GM19395 (cell line): ENCODE measurements at regions not wholly inside any gene's neighbourhood (a gene's known extent, or its start where the extent isn't known, plus 50 kb on each side); places are given as distances from the start of the nearest gene placed in this dataset.

Source experiments
- ATAC-seq: cut with Tn5 transposase; IDR thresholded peaks from one replicate; pipeline ENCODE4 v1.9.1; 2021; ENCODE audit warnings: mild to moderate bottlenecking, moderate library complexity; ENCODE audit not compliant: unreplicated experiment

- ATAC-seq, result peak; percentile 86
These were observed 64.2 kb downstream of the LLPH start for GRCh38 chr12:66066137-66066928.

DNA sequence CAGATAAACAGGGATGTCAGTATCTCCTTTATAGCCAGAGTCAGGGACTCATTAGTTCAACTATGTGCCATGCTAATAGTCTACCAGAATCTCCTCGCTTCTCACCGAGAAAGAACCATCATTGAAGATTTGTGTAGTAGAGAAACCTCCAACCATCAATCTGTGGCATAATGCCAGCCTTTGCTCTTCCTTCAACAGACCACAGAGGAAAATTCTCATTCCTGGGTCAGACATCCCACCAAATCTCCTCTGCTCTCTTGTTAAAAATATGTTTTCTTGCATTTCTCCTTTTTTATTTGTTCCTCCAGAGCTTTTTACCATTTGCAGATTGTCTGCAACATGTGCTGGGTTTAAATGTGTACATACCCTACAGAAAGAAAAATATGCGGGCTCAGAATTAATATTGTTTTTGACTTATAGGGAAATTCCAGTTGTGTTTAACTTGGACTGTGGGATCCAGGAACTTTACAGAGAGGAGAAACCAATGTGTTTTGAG lies 64.9 kb downstream of the LLPH start:
- ATAC-seq, result no peak

- no peak for ATAC-seq
These were observed 65.4 kb downstream of the LLPH start for GRCh38 chr12:66065150-66065549.

GRCh38 chr12:66063916-66064315 lies 66.6 kb downstream of the LLPH start:
- no peak for ATAC-seq

DNA sequence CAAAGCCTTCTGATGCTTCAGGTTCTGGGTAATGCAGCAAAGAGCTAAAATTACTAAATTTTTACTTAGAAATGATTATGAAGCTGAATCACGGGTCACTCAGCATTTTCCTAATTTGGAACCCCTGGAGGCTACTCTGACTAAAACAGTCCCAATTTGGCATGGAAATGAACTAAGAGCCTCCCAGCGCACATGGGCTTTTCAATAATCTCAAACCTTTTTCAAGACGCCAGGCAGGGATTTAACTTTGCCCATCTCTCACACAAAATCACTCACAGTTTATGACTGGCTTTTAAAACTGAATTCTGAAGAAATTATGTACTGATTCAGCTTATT lies 68.3 kb downstream of the LLPH start:
- ATAC-seq, result no peak

DNA sequence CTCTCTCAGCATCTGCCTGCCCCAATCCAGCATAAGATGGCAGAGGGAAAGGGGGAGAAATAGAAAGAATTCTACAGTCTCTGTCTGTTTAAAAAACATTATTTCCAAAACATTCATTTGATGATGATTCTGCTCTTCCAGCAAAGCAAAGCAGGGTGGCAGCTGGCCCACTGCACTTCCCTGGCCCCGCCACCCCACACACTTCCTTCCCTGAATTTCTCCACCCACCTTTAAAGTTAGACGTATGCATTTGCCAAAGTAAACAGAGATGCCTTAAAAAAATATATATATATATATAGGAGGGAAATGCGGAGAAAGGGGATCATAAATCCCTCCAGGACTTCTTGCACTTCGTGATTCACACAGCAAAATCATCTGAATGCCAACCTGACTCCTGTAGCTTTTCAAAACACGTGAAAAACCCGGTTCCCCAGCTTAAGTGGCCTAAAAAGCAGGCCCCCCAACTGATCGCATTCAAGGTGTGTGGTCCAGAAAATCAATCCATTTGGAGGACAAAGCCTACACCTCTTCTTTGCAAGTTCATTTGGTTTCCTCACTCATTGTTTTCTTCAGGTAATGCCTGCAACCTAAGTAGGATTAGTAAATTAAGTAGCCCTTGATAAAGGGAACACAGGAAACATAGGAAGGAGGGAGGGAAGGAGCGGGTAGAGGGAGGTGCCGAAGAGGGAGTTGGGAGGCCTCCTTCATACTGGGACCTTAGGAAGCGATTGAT lies 68.8 kb downstream of the LLPH start:
- ATAC-seq, result no peak

DNA sequence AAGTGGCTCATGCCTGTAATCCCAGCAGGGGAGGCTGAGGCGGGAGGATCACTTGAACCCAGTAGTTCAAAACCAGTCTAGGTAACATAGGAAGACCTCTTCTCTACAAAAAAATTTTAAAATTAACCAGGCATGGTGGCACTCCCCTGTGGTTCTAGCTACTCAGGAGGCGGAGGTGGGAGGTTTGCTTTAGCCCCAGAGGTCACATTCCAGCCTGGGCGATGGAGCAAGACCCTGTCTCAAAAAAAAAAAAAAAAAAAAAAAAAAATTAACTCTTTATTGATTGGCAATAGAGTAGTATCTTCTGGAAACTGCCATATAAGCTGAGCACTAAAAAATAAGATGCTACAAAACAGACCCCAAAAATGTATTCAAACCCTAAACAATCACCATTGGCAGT lies 69.5 kb downstream of the LLPH start:
- ATAC-seq, result no peak

DNA sequence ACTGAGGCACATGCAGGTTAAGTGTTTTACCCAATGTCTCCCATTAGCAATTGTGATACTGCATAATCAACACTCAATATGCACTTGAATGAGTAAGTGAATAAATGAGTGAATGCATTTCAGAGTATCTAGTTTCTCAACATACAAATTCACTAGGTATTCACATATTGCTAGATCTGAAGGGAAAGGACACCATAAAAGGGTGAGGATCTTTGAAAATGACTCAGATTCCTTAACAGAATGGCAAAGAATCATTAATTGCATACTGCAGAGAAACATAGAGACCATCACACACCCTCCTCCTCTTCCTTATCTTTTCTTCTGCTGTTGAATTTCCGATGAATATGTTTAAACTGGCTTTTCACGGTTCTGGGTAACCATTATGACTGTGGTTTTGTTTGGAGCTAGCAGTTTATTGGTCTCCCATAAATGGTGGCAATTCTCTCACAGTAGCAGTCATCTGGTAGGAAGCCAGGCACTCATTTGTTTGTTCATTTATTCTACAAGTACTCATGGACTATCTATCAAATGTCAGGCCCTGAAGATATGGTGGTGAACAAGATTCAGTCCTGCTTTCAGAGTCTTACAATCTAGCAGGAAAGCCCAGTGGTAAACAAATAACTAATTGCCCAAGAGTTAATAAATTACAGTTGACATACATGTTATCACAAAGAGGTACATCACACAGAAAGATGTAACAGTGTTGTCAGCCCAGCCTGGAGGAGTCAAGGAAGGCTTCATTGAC lies 70.2 kb downstream of the LLPH start:
- ATAC-seq, result no peak

GRCh38 chr12:66059666-66060065 lies 70.9 kb downstream of the LLPH start:
- no peak for ATAC-seq

DNA sequence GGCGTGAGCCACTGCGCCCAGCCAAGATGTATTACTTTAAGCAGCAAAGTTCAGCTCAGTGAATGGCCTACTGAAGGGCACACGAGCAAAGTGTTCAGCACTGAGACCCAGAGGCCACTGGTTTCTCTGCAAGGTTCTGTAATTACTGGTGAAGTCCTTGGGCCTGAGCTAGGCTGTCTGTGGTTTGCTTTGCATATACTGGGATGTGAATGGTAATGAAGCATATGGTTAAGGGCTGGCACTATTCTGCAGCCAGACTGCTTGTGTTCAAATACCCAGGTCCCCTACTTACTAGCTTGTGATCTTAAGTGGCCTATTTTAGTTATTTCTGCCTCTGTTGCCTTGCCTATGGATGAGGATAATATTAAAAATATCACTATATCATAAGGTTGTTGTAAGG lies 72.0 kb downstream of the LLPH start:
- peak; percentile 36 for ATAC-seq

DNA sequence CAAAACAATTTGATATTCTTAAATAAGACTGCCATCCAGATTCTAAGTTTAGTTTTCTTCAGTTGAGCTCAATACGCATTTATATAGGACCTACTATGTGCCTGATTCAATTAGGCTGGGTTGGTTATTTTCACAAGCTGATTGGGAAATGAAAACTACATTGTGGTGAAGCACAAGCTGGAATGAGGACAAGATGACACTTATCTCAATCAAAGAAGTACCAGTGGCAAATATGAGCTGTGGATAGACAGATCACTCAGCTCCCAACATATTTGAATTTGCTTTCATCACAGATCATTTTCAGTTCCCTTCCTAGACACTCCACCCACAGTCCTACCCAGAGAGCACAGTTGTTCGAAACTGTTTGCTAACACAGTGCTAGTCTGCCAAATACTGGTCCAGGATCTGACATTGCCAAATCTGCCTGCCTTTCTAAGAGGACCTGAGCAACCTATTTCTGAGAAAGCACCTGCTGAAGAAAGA lies 74.7 kb downstream of the LLPH start:
- peak; percentile 87 for ATAC-seq

DNA sequence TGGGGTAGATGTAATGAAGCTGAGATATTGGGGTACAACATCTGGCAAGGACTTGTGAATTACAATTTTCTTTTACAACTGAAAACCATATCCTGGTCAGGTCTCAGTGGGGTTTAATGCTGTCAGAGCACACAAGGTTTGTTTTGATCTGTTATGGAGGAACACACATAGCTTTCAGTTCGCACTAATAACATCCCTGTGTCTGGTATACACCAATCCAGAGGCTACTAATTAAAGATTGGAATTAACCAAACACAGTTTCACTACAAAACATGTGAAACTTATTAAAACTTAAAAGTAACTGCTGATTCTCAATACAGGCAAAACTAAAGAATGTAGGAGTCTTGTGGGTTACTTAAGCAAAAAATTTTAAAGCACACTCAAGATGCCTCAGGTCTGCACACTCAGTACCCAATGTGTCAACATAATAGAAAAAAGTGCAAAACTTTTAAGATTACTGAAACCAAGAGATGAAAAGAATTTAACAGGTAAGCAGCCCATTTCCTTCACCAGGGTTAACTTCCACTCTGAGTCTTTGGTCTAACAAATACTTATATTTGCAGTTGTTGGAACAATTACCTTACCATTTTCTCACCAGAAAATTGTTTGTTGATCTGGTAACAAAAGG lies 77.4 kb downstream of the LLPH start:
- no peak for ATAC-seq

DNA sequence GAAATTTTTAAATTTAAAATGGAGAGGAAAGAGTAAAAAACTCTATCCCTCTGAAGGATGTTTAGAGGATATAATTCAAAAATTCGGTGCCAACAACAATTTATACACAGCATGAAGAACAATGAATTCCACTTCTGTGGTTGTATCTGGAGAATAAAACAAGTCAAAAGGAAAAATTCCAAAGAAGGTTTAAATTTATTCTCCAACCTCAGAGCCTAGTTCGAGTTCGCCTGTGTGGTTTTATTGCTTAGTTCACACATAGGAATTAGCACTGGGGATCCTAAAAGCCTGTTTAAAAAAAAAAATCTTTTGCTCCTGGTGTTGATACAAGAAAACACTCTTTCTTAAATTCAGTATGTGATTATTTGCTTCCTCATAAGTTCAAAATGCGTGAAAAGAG lies 79.2 kb downstream of the LLPH start:
- ATAC-seq, result no peak

GRCh38 chr12:66050610-66051009 lies 79.9 kb downstream of the LLPH start:
- no peak for ATAC-seq

GRCh38 chr12:66050283-66050576 lies 80.3 kb downstream of the LLPH start:
- no peak for ATAC-seq

DNA sequence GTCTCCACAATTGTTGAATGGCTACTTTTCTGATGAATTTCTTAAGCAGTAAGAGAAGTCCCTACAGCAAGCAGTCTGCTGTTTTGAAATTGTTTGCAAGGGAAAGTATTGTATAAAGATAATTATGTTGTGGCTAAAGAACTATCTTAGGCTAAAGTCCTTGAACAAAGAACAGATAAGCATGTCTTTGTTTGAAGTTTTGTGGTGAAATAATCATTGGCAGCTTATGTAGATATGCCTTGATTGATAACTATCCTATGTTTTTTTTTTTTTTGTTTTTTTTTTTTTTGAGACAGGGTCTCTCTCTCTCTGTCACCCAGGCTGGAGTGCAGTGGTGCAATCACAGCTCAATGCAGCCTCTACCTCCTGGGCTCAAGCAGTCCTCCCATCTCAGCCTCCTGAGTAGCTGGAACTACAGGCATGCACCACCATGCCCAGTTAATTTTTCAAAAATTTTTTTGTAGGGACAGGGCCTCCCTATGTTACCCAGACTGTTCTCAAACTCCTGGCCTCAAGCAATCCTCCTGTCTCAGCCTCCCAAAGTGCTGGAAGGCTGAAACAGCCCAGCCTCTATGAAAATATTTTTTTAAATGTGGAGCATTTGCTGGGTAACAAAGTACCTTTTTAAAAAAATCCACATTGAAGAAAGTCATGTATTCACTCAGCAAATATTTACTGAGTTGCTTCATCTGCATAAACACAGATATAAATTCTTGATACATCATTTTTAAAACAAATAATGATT lies 80.8 kb downstream of the LLPH start:
- no peak for ATAC-seq

DNA sequence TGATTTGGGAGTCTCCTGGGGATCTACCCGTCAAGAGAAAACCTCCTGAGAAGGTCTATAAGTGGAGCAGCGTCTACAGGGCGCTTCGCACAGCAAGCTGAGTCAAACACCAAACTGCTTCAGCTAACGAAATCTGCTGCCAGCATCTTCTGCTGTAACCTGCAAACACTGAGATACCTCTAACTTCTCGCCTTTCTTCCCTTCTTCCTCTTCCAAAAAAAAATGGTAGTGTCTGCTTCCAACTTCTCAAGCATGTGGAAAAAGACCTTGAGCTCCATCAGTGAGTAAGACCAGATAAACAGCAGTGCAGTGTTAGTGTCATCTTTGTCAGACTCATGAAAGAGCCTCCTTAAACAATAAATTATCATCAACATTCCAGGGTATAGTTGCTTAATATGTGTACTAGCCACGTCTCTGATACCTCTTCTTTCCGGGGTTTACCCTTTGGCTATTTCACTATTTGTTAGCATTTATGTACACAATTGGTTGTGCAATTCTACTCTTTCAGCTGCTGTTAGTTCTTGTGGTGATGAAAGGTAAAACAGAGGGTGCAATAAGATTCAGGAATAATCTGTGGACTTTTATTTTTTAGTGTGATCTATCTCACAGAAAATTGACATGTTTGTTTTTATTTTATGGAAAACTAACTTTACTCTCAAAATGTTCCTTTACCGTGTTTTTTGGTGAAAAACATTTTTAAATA lies 81.6 kb downstream of the LLPH start:
- no peak for ATAC-seq

DNA sequence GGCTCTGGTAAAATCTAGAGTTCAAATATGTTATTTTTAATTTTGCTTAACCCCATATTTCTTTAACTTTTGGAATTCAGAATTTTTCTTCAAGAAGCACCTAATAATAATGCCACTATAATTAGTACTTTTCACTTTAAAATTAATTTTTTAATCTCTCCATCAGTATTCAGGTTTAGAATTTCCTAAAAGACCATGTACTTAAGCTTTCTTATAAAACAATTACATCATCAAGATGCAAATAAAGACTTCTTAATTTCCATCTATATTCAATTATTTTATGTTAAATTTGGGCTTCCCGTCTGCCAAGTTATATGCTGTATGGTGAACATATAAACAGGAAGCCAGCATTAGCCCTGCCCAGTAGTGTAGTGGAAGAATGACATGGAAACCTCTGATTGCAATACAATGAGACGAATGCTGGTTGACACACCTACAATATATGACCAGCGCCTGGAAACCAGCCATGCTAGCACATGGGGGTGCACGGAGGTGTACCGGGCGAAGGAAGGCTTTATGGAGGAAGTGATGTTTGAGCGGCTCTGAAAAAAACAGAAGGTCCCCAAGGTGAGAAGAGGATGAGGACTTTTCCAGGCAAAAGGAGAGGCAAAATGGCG lies 82.2 kb downstream of the LLPH start:
- no peak for ATAC-seq

GRCh38 chr12:66047411-66048021 lies 83.0 kb downstream of the LLPH start:
- ATAC-seq, result peak; percentile 93
